ENCODE measurements at regions not wholly inside any gene's neighbourhood (a gene's known extent, or its start where the extent isn't known, plus 50 kb on each side); places are given as distances from the start of the nearest gene placed in this dataset.

- H3K27me3 ChIP-seq (ENCODE audit: insufficient read depth, poor library complexity, severe bottlenecking), result no peaks in the 10 kb centered on the region
- H3K4me3 ChIP-seq (ENCODE audit: severe bottlenecking), result no peak overlapping the region
- no peaks in the 10 kb centered on the region for H3K36me3 ChIP-seq (ENCODE audit: low read depth)
- peak; percentile 17; the same call in 1 of the 3 replicates for ATAC-seq (ENCODE audit: low read depth)
- H3K9me3 ChIP-seq (ENCODE audit: severe bottlenecking), result no peaks in the 10 kb centered on the region
- no peak overlapping the region for H3K27ac ChIP-seq (ENCODE audit: poor library complexity, severe bottlenecking)
- no peaks in the 10 kb centered on the region for H3K4me1 ChIP-seq (ENCODE audit: insufficient read depth, poor library complexity, severe bottlenecking)
- DNase-seq (ENCODE audit: low spot score), result no peak
- no peak for TF ChIP-seq CTCF (IDR thresholded peaks at IDR 0.05; ENCODE audit: poor library complexity, severe bottlenecking)
Measured at GRCh38 chr3:66923969-66924368, 74.1 kb upstream of the KBTBD8 start.

GRCh38 chr3:66928252-66928651 is 69.9 kb upstream of the KBTBD8 start:
- Histone ChIP-seq H3K36me3 (ENCODE audit: low read depth) (no peaks in the 10 kb centered on the region), H3K27ac (ENCODE audit: poor library complexity, severe bottlenecking) (no peak overlapping the region), H3K9me3 (ENCODE audit: severe bottlenecking) (no peaks in the 10 kb centered on the region), H3K4me1 (ENCODE audit: insufficient read depth, poor library complexity, severe bottlenecking) (no peaks in the 10 kb centered on the region), H3K27me3 (ENCODE audit: insufficient read depth, poor library complexity, severe bottlenecking) (peaks cover 16% of the 10 kb centered on the region), H3K4me3 (ENCODE audit: severe bottlenecking) (no peak overlapping the region)
- no peak for TF ChIP-seq CTCF (IDR thresholded peaks at IDR 0.05; ENCODE audit: poor library complexity, severe bottlenecking)
- ATAC-seq (ENCODE audit: low read depth) (no peak), DNase-seq (ENCODE audit: low spot score) (no peak)

GRCh38 chr3:66931291-66931690 is 66.8 kb upstream of the KBTBD8 start:
- no peak overlapping the region for H3K4me3 ChIP-seq (ENCODE audit: severe bottlenecking)
- ATAC-seq (ENCODE audit: low read depth) (no peak), DNase-seq (ENCODE audit: low spot score) (no peak)
- no peak overlapping the region for H3K27ac ChIP-seq (ENCODE audit: poor library complexity, severe bottlenecking)
- H3K27me3 ChIP-seq (ENCODE audit: insufficient read depth, poor library complexity, severe bottlenecking), result peaks cover 16% of the 10 kb centered on the region
- no peaks in the 10 kb centered on the region for H3K9me3 ChIP-seq (ENCODE audit: severe bottlenecking)
- H3K4me1 ChIP-seq (ENCODE audit: insufficient read depth, poor library complexity, severe bottlenecking), result no peaks in the 10 kb centered on the region
- no peak for TF ChIP-seq CTCF (IDR thresholded peaks at IDR 0.05; ENCODE audit: poor library complexity, severe bottlenecking)
- H3K36me3 ChIP-seq (ENCODE audit: low read depth), result no peaks in the 10 kb centered on the region

DNA sequence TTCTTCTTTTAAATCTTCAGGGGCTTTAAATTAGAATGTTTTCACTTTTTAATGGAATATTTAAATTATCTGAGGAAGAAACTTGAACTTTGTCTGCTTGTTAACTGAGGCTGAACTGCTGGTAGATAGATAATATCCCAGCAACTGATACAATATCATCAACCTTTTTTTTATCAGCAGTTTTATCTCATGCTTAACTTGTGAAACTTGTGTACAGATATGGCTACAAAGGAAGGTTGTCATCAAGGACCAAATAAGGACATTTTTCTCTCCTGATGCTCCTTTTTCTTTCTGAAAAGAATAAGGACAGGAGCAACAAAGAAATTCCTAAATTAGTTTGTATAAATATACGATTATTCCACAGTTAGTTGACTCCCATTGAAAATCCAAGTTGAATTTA is 66.4 kb upstream of the KBTBD8 start:
- Histone ChIP-seq H3K9me3 (ENCODE audit: severe bottlenecking) (no peaks in the 10 kb centered on the region), H3K36me3 (ENCODE audit: low read depth) (no peaks in the 10 kb centered on the region), H3K27ac (ENCODE audit: poor library complexity, severe bottlenecking) (no peak overlapping the region), H3K27me3 (ENCODE audit: insufficient read depth, poor library complexity, severe bottlenecking) (peaks cover 16% of the 10 kb centered on the region), H3K4me3 (ENCODE audit: severe bottlenecking) (no peak overlapping the region), H3K4me1 (ENCODE audit: insufficient read depth, poor library complexity, severe bottlenecking) (no peaks in the 10 kb centered on the region)
- no peak for TF ChIP-seq CTCF (IDR thresholded peaks at IDR 0.05; ENCODE audit: poor library complexity, severe bottlenecking)
- ATAC-seq (ENCODE audit: low read depth) (no peak), DNase-seq (ENCODE audit: low spot score) (no peak)

DNA sequence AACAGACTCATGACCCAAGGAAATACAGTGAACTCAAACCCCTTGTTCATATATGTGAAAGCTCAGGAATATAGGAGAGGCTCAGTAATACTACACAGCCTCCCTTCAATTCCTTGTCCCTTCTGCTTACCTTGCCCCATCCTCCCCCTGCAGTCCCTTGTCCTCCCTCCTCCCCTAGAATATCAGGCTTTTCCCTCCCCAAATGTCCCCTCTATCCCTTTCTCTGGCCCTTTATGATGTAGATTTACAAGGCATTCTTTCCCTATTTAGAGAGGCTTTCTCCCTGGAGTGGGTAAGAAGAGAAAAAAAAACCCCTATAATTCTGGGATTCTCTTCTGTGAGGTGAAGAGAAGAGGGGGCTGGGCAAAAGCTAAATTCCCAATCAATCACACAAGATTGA is 64.9 kb upstream of the KBTBD8 start:
- Histone ChIP-seq H3K27ac (ENCODE audit: poor library complexity, severe bottlenecking) (no peak overlapping the region), H3K9me3 (ENCODE audit: severe bottlenecking) (no peaks in the 10 kb centered on the region), H3K4me1 (ENCODE audit: insufficient read depth, poor library complexity, severe bottlenecking) (no peaks in the 10 kb centered on the region), H3K4me3 (ENCODE audit: severe bottlenecking) (no peak overlapping the region), H3K36me3 (ENCODE audit: low read depth) (no peaks in the 10 kb centered on the region), H3K27me3 (ENCODE audit: insufficient read depth, poor library complexity, severe bottlenecking) (peaks cover 16% of the 10 kb centered on the region)
- DNase-seq (ENCODE audit: low spot score) (no peak), ATAC-seq (ENCODE audit: low read depth) (no peak)
- TF ChIP-seq CTCF (IDR thresholded peaks at IDR 0.05; ENCODE audit: poor library complexity, severe bottlenecking), result no peak
